ENCODE measurements at regions not wholly inside any gene's neighbourhood (a gene's known extent, or its start where the extent isn't known, plus 50 kb on each side); places are given as distances from the start of the nearest gene placed in this dataset.

- DNase-seq (ENCODE audit: low read depth in 2 of 2) = no peak
These were observed 344.3 kb downstream of the BRD1 start for GRCh38 chr22:49483281-49483870.

GRCh38 chr22:49482811-49483210 is 344.9 kb downstream of the BRD1 start:
- no peak for DNase-seq (ENCODE audit: low read depth in 2 of 2)

- no peak for DNase-seq (ENCODE audit: low read depth in 2 of 2)
These were observed 345.8 kb downstream of the BRD1 start for GRCh38 chr22:49481659-49482399.

- no peak for DNase-seq (ENCODE audit: low read depth in 2 of 2)
These were observed 346.6 kb downstream of the BRD1 start for GRCh38 chr22:49480896-49481658.

- DNase-seq (ENCODE audit: low read depth in 2 of 2) = no peak
These were observed 347.3 kb downstream of the BRD1 start for GRCh38 chr22:49480331-49480730.

GRCh38 chr22:49479566-49479965 is 348.1 kb downstream of the BRD1 start:
- DNase-seq (ENCODE audit: low read depth in 2 of 2) = no peak

- DNase-seq (ENCODE audit: low read depth in 2 of 2) = no peak
These were observed 350.8 kb downstream of the BRD1 start for GRCh38 chr22:49476800-49477400.

GRCh38 chr22:49476176-49476575 is 351.5 kb downstream of the BRD1 start:
- no peak for DNase-seq (ENCODE audit: low read depth in 2 of 2)

GRCh38 chr22:49475253-49475652 is 352.4 kb downstream of the BRD1 start:
- DNase-seq (ENCODE audit: low read depth in 2 of 2) = no peak

- no peak for DNase-seq (ENCODE audit: low read depth in 2 of 2)
These were observed 354.4 kb downstream of the BRD1 start for GRCh38 chr22:49473286-49473685.

GRCh38 chr22:49470741-49471503 is 356.8 kb downstream of the BRD1 start:
- DNase-seq (ENCODE audit: low read depth in 2 of 2) = no peak

- DNase-seq (ENCODE audit: low read depth in 2 of 2) = no peak
These were observed 357.6 kb downstream of the BRD1 start for GRCh38 chr22:49469896-49470740.

- DNase-seq (ENCODE audit: low read depth in 2 of 2) = no peak
These were observed 359.0 kb downstream of the BRD1 start for GRCh38 chr22:49468487-49469198.

- no peak for DNase-seq (ENCODE audit: low read depth in 2 of 2)
These were observed 360.6 kb downstream of the BRD1 start for GRCh38 chr22:49466878-49467595.

GRCh38 chr22:49464037-49464436 is 363.6 kb downstream of the BRD1 start:
- DNase-seq (ENCODE audit: low read depth in 2 of 2) = no peak

- no peak for DNase-seq (ENCODE audit: low read depth in 2 of 2)
These were observed 364.9 kb downstream of the BRD1 start for GRCh38 chr22:49462795-49463194.

GRCh38 chr22:49462291-49462690 is 365.4 kb downstream of the BRD1 start:
- no peak for DNase-seq (ENCODE audit: low read depth in 2 of 2)

GRCh38 chr22:49461674-49462073 is 366.0 kb downstream of the BRD1 start:
- no peak for DNase-seq (ENCODE audit: low read depth in 2 of 2)

- no peak for DNase-seq (ENCODE audit: low read depth in 2 of 2)
These were observed 366.9 kb downstream of the BRD1 start for GRCh38 chr22:49460592-49461281.
